VCaP (cell line): ENCODE measurements at regions not wholly inside any gene's neighbourhood (a gene's known extent, or its start where the extent isn't known, plus 50 kb on each side); places are given as distances from the start of the nearest gene placed in this dataset.

Experiments used
- H3K27ac ChIP-seq: fragments of 450-650 bp; 2 replicates; pipeline ENCODE4 v1.5.1; 2017
- CTCF ChIP-seq: fragments of 450-650 bp; conservative IDR thresholded peaks from 2 replicates; pipeline ENCODE4 v1.5.1; 2017; ENCODE audit warnings: mild to moderate bottlenecking, moderate library complexity

- TF ChIP-seq CTCF = no peak
- H3K27ac ChIP-seq = no peak overlapping the region
Measured at GRCh38 chr16:65994291-65994690, 372.2 kb upstream of the CDH5 start.

- TF ChIP-seq CTCF = no peak
- no peak overlapping the region for H3K27ac ChIP-seq
Measured at GRCh38 chr16:65991149-65991701, 375.3 kb upstream of the CDH5 start.

- no peak overlapping the region for H3K27ac ChIP-seq
- no peak for TF ChIP-seq CTCF
Measured at GRCh38 chr16:65989861-65990604, 376.5 kb upstream of the CDH5 start.

- TF ChIP-seq CTCF = no peak
- no peak overlapping the region for H3K27ac ChIP-seq
Measured at GRCh38 chr16:65988024-65988595, 378.4 kb upstream of the CDH5 start.

- H3K27ac ChIP-seq = no peak overlapping the region
- TF ChIP-seq CTCF = no peak
Measured at GRCh38 chr16:65984296-65984695, 382.2 kb upstream of the CDH5 start.

GRCh38 chr16:65981057-65981456 is 385.4 kb upstream of the CDH5 start:
- no peak for TF ChIP-seq CTCF
- no peak overlapping the region for H3K27ac ChIP-seq

- TF ChIP-seq CTCF = no peak
- no peak overlapping the region for H3K27ac ChIP-seq
Measured at GRCh38 chr16:65975049-65975708, 391.3 kb upstream of the CDH5 start.
